ENCODE measurements at regions not wholly inside any gene's neighbourhood (a gene's known extent, or its start where the extent isn't known, plus 50 kb on each side); places are given as distances from the start of the nearest gene placed in this dataset.

DNA sequence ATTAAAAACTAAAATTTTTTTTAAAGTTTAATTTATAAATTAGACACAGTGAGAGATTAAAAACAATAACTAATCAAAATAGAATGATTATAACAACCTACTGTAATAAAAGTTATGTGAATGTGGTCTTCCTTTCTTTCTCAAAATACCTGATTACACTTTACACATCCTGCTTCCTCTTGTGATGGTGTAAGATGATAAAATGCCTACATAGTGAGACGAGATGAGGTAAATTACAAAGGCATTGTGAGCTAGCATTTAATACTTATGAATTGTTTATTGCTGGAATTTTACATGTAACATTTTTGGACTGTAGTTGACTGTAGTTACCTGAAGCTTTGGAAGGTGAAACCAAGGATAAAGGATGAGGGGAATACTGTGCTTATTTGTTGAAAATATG, 94.2 kb upstream of the CLEC14A start:
- no peak overlapping the region for H3K9ac ChIP-seq (ENCODE audit: low read length in 3 of 3)
- H3K36me3 ChIP-seq (ENCODE audit: control insufficient read depth in 2 of 3, insufficient read depth in 3 of 3, low read length in 3 of 3) = no peaks in the 10 kb centered on the region
- intact Hi-C loops (cut with DNase I) = no loop called here
- H3K9me3 ChIP-seq (ENCODE audit: control insufficient read depth in 2 of 3, insufficient read depth in 1 of 3, low read length in 3 of 3) = peaks cover 0 to 2% (median 0%) of the 10 kb centered on the region in 3 donors
- H3K4me3 ChIP-seq (ENCODE audit: low read length in 3 of 3) = no peak overlapping the region
- no peak for DNase-seq
- no peak for FAIRE-seq
- no peak overlapping the region for H3K27ac ChIP-seq (ENCODE audit: low read depth in 2 of 2, low read length in 2 of 2)
- H3K4me1 ChIP-seq (ENCODE audit: control insufficient read depth in 2 of 3, insufficient read depth in 2 of 3, low read depth in 1 of 3, low read length in 3 of 3) = no peaks in the 10 kb centered on the region
- no peaks in the 10 kb centered on the region for H3K27me3 ChIP-seq (ENCODE audit: control insufficient read depth, insufficient read depth, low read length)
- TF ChIP-seq, protein P1, sequence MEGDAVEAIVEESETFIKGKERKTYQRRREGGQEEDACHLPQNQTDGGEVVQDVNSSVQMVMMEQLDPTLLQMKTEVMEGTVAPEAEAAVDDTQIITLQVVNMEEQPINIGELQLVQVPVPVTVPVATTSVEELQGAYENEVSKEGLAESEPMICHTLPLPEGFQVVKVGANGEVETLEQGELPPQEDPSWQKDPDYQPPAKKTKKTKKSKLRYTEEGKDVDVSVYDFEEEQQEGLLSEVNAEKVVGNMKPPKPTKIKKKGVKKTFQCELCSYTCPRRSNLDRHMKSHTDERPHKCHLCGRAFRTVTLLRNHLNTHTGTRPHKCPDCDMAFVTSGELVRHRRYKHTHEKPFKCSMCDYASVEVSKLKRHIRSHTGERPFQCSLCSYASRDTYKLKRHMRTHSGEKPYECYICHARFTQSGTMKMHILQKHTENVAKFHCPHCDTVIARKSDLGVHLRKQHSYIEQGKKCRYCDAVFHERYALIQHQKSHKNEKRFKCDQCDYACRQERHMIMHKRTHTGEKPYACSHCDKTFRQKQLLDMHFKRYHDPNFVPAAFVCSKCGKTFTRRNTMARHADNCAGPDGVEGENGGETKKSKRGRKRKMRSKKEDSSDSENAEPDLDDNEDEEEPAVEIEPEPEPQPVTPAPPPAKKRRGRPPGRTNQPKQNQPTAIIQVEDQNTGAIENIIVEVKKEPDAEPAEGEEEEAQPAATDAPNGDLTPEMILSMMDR (IDR thresholded peaks at IDR 0.05; ENCODE audit: borderline replicate concordance, extremely low read depth, insufficient read depth) = no peak

DNA sequence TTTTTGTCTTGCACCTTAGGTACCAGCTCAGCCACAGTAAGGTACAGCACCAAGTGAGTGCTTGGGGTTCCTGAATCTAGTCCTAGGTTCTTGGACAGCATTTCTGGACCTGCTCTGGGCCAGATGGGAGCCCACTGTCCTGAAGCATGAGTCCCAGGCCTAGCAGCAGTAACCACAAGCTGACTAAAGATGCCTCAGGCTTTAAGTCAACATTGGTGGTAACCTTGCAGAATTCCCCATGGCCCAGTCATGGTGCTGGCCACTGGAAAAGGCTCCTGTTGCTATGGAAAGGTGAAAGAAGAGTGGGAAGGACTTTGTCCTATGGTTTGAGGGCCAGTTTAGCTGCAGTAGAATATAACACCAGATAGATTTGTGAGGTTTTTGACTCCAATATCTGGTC, 86.9 kb upstream of the CLEC14A start:
- no peaks in the 10 kb centered on the region for H3K27me3 ChIP-seq (ENCODE audit: control insufficient read depth, insufficient read depth, low read length)
- H3K9me3 ChIP-seq (ENCODE audit: control insufficient read depth in 2 of 3, insufficient read depth in 1 of 3, low read length in 3 of 3) = no peaks in the 10 kb centered on the region
- FAIRE-seq = no peak
- H3K27ac ChIP-seq (ENCODE audit: low read depth in 2 of 2, low read length in 2 of 2) = no peak overlapping the region
- no peaks in the 10 kb centered on the region for H3K4me1 ChIP-seq (ENCODE audit: control insufficient read depth in 2 of 3, insufficient read depth in 2 of 3, low read depth in 1 of 3, low read length in 3 of 3)
- TF ChIP-seq, protein P1 (IDR thresholded peaks at IDR 0.05; ENCODE audit: borderline replicate concordance, extremely low read depth, insufficient read depth) = no peak
- H3K9ac ChIP-seq (ENCODE audit: low read length in 3 of 3) = no peak overlapping the region
- H3K36me3 ChIP-seq (ENCODE audit: control insufficient read depth in 2 of 3, insufficient read depth in 3 of 3, low read length in 3 of 3) = no peaks in the 10 kb centered on the region
- no peak overlapping the region for H3K4me3 ChIP-seq (ENCODE audit: low read length in 3 of 3)
- intact Hi-C loops (cut with DNase I) = no loop called here
- no peak for DNase-seq

DNA sequence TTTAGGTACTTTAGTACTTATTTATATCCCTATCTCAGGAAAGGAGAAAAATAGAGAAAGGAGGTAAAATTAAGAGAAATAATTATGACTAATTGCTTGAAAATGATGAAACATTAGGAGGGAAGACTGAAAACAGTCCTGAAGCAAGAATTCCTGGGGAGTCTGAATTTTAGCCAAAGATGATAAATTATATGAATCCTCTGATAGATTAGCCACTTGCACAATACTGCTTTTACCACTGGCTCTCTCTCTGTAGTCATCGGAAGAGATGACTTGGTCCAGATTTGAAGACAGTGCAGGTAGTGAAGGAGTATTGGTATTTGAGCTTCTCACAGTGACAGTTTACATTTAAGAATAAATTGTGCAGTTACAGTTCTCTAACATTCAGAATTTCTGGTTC, 83.8 kb upstream of the CLEC14A start:
- Histone ChIP-seq H3K27ac (ENCODE audit: low read depth in 2 of 2, low read length in 2 of 2) (no peak overlapping the region), H3K4me3 (ENCODE audit: low read length in 3 of 3) (no peak overlapping the region), H3K9me3 (ENCODE audit: control insufficient read depth in 2 of 3, insufficient read depth in 1 of 3, low read length in 3 of 3) (no peaks in the 10 kb centered on the region), H3K4me1 (ENCODE audit: control insufficient read depth in 2 of 3, insufficient read depth in 2 of 3, low read depth in 1 of 3, low read length in 3 of 3) (no peaks in the 10 kb centered on the region), H3K36me3 (ENCODE audit: control insufficient read depth in 2 of 3, insufficient read depth in 3 of 3, low read length in 3 of 3) (no peaks in the 10 kb centered on the region), H3K27me3 (ENCODE audit: control insufficient read depth, insufficient read depth, low read length) (no peaks in the 10 kb centered on the region), H3K9ac (ENCODE audit: low read length in 3 of 3) (no peak overlapping the region)
- TF ChIP-seq, protein P1 (IDR thresholded peaks at IDR 0.05; ENCODE audit: borderline replicate concordance, extremely low read depth, insufficient read depth) = no peak
- FAIRE-seq (no peak), DNase-seq (no peak)
- intact Hi-C loops (cut with DNase I) = no loop called here

DNA sequence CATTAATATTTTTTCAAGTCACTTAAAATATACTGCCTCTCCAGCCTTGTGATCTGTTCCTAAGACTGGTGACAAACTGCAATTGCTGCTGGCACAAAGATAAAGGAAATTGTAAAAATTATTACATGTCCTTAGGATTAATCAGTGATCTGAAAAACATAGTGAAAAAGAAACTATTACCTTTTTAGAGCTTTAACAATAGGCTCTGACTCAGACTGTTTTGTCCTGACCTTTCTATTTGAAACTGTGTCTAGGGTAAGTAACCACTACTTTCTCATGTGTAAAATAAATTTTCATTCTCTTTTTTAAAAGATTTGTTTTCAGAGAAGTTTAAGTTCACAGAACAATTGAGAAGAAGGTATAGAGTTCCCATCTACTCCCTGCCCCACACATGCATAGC, 80.4 kb upstream of the CLEC14A start:
- Histone ChIP-seq H3K36me3 (ENCODE audit: control insufficient read depth in 2 of 3, insufficient read depth in 3 of 3, low read length in 3 of 3) (no peaks in the 10 kb centered on the region), H3K4me1 (ENCODE audit: control insufficient read depth in 2 of 3, insufficient read depth in 2 of 3, low read depth in 1 of 3, low read length in 3 of 3) (no peaks in the 10 kb centered on the region), H3K4me3 (ENCODE audit: low read length in 3 of 3) (no peak overlapping the region), H3K9ac (ENCODE audit: low read length in 3 of 3) (no peak overlapping the region), H3K27me3 (ENCODE audit: control insufficient read depth, insufficient read depth, low read length) (no peaks in the 10 kb centered on the region), H3K27ac (ENCODE audit: low read depth in 2 of 2, low read length in 2 of 2) (no peak overlapping the region), H3K9me3 (ENCODE audit: control insufficient read depth in 2 of 3, insufficient read depth in 1 of 3, low read length in 3 of 3) (no peaks in the 10 kb centered on the region)
- intact Hi-C loops (cut with DNase I) = no loop called here
- no peak for DNase-seq
- TF ChIP-seq, protein P1 (IDR thresholded peaks at IDR 0.05; ENCODE audit: borderline replicate concordance, extremely low read depth, insufficient read depth) = no peak
- no peak for FAIRE-seq
